Activated T-helper 1 cell treated with anti-CD3 and anti-CD28 coated beads, Interleukin-12 subunit alpha, Interleukin-12 subunit beta, Interleukin-2, Interleukin-4 antibody, amounts not matched to agents 30 ng/mL and 10 ng/mL and 1 ng/mL, durations not matched to agents 14 hours and 24 hours and 36 hours (primary cell): ENCODE measurements at regions not wholly inside any gene's neighbourhood (a gene's known extent, or its start where the extent isn't known, plus 50 kb on each side); places are given as distances from the start of the nearest gene placed in this dataset.

Experiments used
- DNase-seq: peaks from one replicate; pipeline ENCODE4 v3.0.0; 2021; ENCODE audit warnings: low spot score
- H3K27ac Mint-ChIP-seq: one replicate; pipeline ENCODE4 v1.8.0; 2021; ENCODE audit warnings: mild to moderate bottlenecking, mixed read lengths
- H3K27me3 Mint-ChIP-seq: one replicate; pipeline ENCODE4 v1.8.0; 2022; ENCODE audit warnings: mild to moderate bottlenecking, moderate library complexity, mixed read lengths; ENCODE audit not compliant: insufficient read depth
- H3K36me3 Mint-ChIP-seq: one replicate; pipeline ENCODE4 v1.8.0; 2021; ENCODE audit warnings: low read depth, mixed read lengths
- H3K4me1 Mint-ChIP-seq: one replicate; pipeline ENCODE4 v1.8.0; 2021; ENCODE audit warnings: low read depth, mixed read lengths
- H3K4me3 Mint-ChIP-seq: one replicate; pipeline ENCODE4 v1.8.0; 2021; ENCODE audit warnings: mild to moderate bottlenecking, moderate library complexity, mixed read lengths
- H3K9me3 Mint-ChIP-seq: one replicate; pipeline ENCODE4 v1.8.0; 2021; ENCODE audit warnings: mixed read lengths
- intact Hi-C: fragments of 100-400 bp; cut with micrococcal nuclease; formaldehyde crosslinking; loops from one replicate; pipeline ENCODE4 v1.15.1; 2024

GRCh38 chr7:12056977-12057376, 154.1 kb upstream of the TMEM106B start:
- Mint-ChIP-seq H3K36me3 (no peaks in the 10 kb centered on the region), H3K4me3 (no peak overlapping the region), H3K27ac (no peak overlapping the region), H3K9me3 (peaks cover 13% of the 10 kb centered on the region), H3K4me1 (no peaks in the 10 kb centered on the region), H3K27me3 (peaks cover 3% of the 10 kb centered on the region)
- no peak for DNase-seq
- intact Hi-C loops = no loop called here

- peaks cover 12% of the 10 kb centered on the region for H3K27me3 Mint-ChIP-seq
- intact Hi-C loops = no loop called here
- no peaks in the 10 kb centered on the region for H3K4me1 Mint-ChIP-seq
- H3K36me3 Mint-ChIP-seq = no peaks in the 10 kb centered on the region
- peaks cover 4% of the 10 kb centered on the region for H3K9me3 Mint-ChIP-seq
- H3K27ac Mint-ChIP-seq = no peak overlapping the region
- no peak for DNase-seq
- no peak overlapping the region for H3K4me3 Mint-ChIP-seq
These were observed 149.0 kb upstream of the TMEM106B start for GRCh38 chr7:12062062-12062461.

GRCh38 chr7:12064586-12065127, 146.4 kb upstream of the TMEM106B start:
- H3K9me3 Mint-ChIP-seq = no peaks in the 10 kb centered on the region
- H3K27ac Mint-ChIP-seq = no peak overlapping the region
- intact Hi-C loops = loop anchor here (5.0 kb wide), 1 partner anchor 637 kb away; no protein-coding TSS in a partner anchor
- DNase-seq = no peak
- H3K27me3 Mint-ChIP-seq = peaks cover 12% of the 10 kb centered on the region
- no peaks in the 10 kb centered on the region for H3K4me1 Mint-ChIP-seq
- H3K4me3 Mint-ChIP-seq = no peak overlapping the region
- H3K36me3 Mint-ChIP-seq = no peaks in the 10 kb centered on the region

GRCh38 chr7:12066004-12066403, 145.1 kb upstream of the TMEM106B start:
- Mint-ChIP-seq H3K9me3 (no peaks in the 10 kb centered on the region), H3K4me1 (no peaks in the 10 kb centered on the region), H3K4me3 (no peak overlapping the region), H3K36me3 (no peaks in the 10 kb centered on the region), H3K27ac (no peak overlapping the region), H3K27me3 (peaks cover 12% of the 10 kb centered on the region)
- DNase-seq = no peak
- intact Hi-C loops = loop anchor here (2.0 to 5.0 kb wide), 2 partner anchors 425 to 639 kb away; no protein-coding TSS in a partner anchor

GRCh38 chr7:12066521-12066920, 144.6 kb upstream of the TMEM106B start:
- Mint-ChIP-seq H3K27me3 (peaks cover 12% of the 10 kb centered on the region), H3K36me3 (no peaks in the 10 kb centered on the region), H3K9me3 (no peaks in the 10 kb centered on the region), H3K27ac (no peak overlapping the region), H3K4me3 (no peak overlapping the region), H3K4me1 (no peaks in the 10 kb centered on the region)
- intact Hi-C loops = loop anchor here (2.0 to 5.0 kb wide), 2 partner anchors 424 to 639 kb away; no protein-coding TSS in a partner anchor
- DNase-seq = no peak

GRCh38 chr7:12067156-12067831, 143.8 kb upstream of the TMEM106B start:
- Mint-ChIP-seq H3K9me3 (no peaks in the 10 kb centered on the region), H3K4me3 (no peak overlapping the region), H3K36me3 (no peaks in the 10 kb centered on the region), H3K27me3 (peaks cover 12% of the 10 kb centered on the region), H3K27ac (no peak overlapping the region), H3K4me1 (no peaks in the 10 kb centered on the region)
- DNase-seq = peak; percentile 20
- intact Hi-C loops = loop anchor here (1.0 to 5.0 kb wide), 4 partner anchors 225 to 640 kb away; no protein-coding TSS in a partner anchor

- no peak overlapping the region for H3K27ac Mint-ChIP-seq
- no peak overlapping the region for H3K4me3 Mint-ChIP-seq
- no peak for DNase-seq
- no peaks in the 10 kb centered on the region for H3K36me3 Mint-ChIP-seq
- H3K9me3 Mint-ChIP-seq = peaks cover 2% of the 10 kb centered on the region
- intact Hi-C loops = loop anchor here (5.0 kb wide), 1 partner anchor 642 kb away; no protein-coding TSS in a partner anchor
- peaks cover 5% of the 10 kb centered on the region for H3K27me3 Mint-ChIP-seq
- no peaks in the 10 kb centered on the region for H3K4me1 Mint-ChIP-seq
These were observed 141.3 kb upstream of the TMEM106B start for GRCh38 chr7:12069757-12070156.

GRCh38 chr7:12074889-12075288, 136.2 kb upstream of the TMEM106B start:
- Mint-ChIP-seq H3K27ac (no peak overlapping the region), H3K4me1 (no peaks in the 10 kb centered on the region), H3K9me3 (peaks cover 20% of the 10 kb centered on the region), H3K4me3 (no peak overlapping the region), H3K27me3 (no peaks in the 10 kb centered on the region), H3K36me3 (no peaks in the 10 kb centered on the region)
- intact Hi-C loops = no loop called here
- DNase-seq = no peak

GRCh38 chr7:12080006-12080405, 131.1 kb upstream of the TMEM106B start:
- DNase-seq = no peak
- H3K36me3 Mint-ChIP-seq = no peaks in the 10 kb centered on the region
- H3K4me3 Mint-ChIP-seq = no peak overlapping the region
- H3K4me1 Mint-ChIP-seq = no peaks in the 10 kb centered on the region
- no peak overlapping the region for H3K27ac Mint-ChIP-seq
- peaks cover 15% of the 10 kb centered on the region for H3K9me3 Mint-ChIP-seq
- peaks cover 3% of the 10 kb centered on the region for H3K27me3 Mint-ChIP-seq
- intact Hi-C loops = no loop called here

GRCh38 chr7:12085516-12085915, 125.6 kb upstream of the TMEM106B start:
- intact Hi-C loops = no loop called here
- no peaks in the 10 kb centered on the region for H3K27me3 Mint-ChIP-seq

GRCh38 chr7:12089951-12090756, 120.9 kb upstream of the TMEM106B start:
- Mint-ChIP-seq H3K9me3 (no peaks in the 10 kb centered on the region), H3K4me1 (no peaks in the 10 kb centered on the region), H3K4me3 (no peak overlapping the region), H3K27me3 (no peaks in the 10 kb centered on the region), H3K27ac (no peak overlapping the region), H3K36me3 (no peaks in the 10 kb centered on the region)
- intact Hi-C loops = no loop called here
- DNase-seq = no peak

More at GRCh38 chr7:12085516-12085915, 125.6 kb upstream of the TMEM106B start:
- Mint-ChIP-seq H3K27ac (no peak overlapping the region), H3K9me3 (no peaks in the 10 kb centered on the region), H3K4me1 (no peaks in the 10 kb centered on the region), H3K4me3 (no peak overlapping the region), H3K36me3 (no peaks in the 10 kb centered on the region)
- DNase-seq = no peak

- no peak overlapping the region for H3K4me3 Mint-ChIP-seq
- intact Hi-C loops = no loop called here
- H3K27ac Mint-ChIP-seq = no peak overlapping the region
- H3K36me3 Mint-ChIP-seq = no peaks in the 10 kb centered on the region
- H3K27me3 Mint-ChIP-seq = no peaks in the 10 kb centered on the region
- no peaks in the 10 kb centered on the region for H3K4me1 Mint-ChIP-seq
- no peaks in the 10 kb centered on the region for H3K9me3 Mint-ChIP-seq
- no peak for DNase-seq
These were observed 120.3 kb upstream of the TMEM106B start for GRCh38 chr7:12090757-12091221.

- no peaks in the 10 kb centered on the region for H3K36me3 Mint-ChIP-seq
- H3K27ac Mint-ChIP-seq = no peak overlapping the region
- H3K4me3 Mint-ChIP-seq = no peak overlapping the region
- no peak for DNase-seq
- intact Hi-C loops = no loop called here
- no peaks in the 10 kb centered on the region for H3K4me1 Mint-ChIP-seq
- H3K27me3 Mint-ChIP-seq = no peaks in the 10 kb centered on the region
- no peaks in the 10 kb centered on the region for H3K9me3 Mint-ChIP-seq
These were observed 119.9 kb upstream of the TMEM106B start for GRCh38 chr7:12091231-12091630.
